ENCODE measurements at regions not wholly inside any gene's neighbourhood (a gene's known extent, or its start where the extent isn't known, plus 50 kb on each side); places are given as distances from the start of the nearest gene placed in this dataset.

DNA sequence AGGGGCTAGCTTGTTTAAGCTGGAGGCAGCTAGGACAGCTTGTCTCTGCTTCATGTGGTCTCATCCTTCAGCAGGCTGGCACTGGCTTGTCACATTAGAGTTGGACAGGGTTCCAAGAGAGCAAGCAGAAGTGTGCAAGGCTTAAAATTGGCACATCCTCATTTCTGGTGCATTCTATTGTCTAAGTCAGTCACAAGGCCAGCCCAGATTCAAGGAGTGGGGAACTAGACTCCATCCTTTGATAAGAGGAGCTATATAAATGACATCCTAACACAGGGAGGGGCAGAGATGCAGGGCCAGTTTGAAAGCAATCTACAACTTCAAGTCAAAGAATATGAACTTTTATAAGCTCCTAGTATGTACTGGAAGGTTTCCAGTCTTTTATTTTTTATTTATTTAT is 313.2 kb downstream of the PTTG2 start:
- TF ChIP-seq SP2 (IDR thresholded peaks at IDR 0.05; ENCODE audit: low read length), result no peak
- TF ChIP-seq POLR2AphosphoS5 (IDR thresholded peaks at IDR 0.05; ENCODE audit: low read depth, low read length), result no peak
- no peak for TF ChIP-seq BRCA1 (IDR thresholded peaks at IDR 0.05; ENCODE audit: low read depth, low read length)
